ENCODE measurements at regions not wholly inside any gene's neighbourhood (a gene's known extent, or its start where the extent isn't known, plus 50 kb on each side); places are given as distances from the start of the nearest gene placed in this dataset.

GRCh38 chrX:137427816-137428215, 138.1 kb upstream of the ZIC3 start:
- H3K27me3 ChIP-seq (ENCODE audit: control insufficient read depth, insufficient read depth, low read length), result peaks cover 20% of the 10 kb centered on the region
- no peak for DNase-seq (ENCODE audit: low read depth, low spot score)
- H3K27ac ChIP-seq (ENCODE audit: low read depth, low read length), result no peak overlapping the region
- ChIA-PET POLR2A (no interaction called here), CTCF (no interaction called here)
- TF ChIP-seq CTCF (IDR thresholded peaks at IDR 0.05; ENCODE audit: low read depth, low read length), result no peak
- H3K4me3 ChIP-seq (ENCODE audit: low read depth, low read length), result peak overlapping the region; percentile 32; the same call in 1 of the 2 replicates
- H3K9me3 ChIP-seq (ENCODE audit: control insufficient read depth, insufficient read depth, low read length), result no peaks in the 10 kb centered on the region; the same call in 1 of the 2 replicates

- H3K9me3 ChIP-seq (ENCODE audit: control insufficient read depth, insufficient read depth, low read length), result no peaks in the 10 kb centered on the region; the same call in 1 of the 2 replicates
- 0 out of 2 replicates have a peak overlapping the region, but pooled peaks have one; percentile 32 for H3K4me3 ChIP-seq (ENCODE audit: low read depth, low read length)
- H3K27me3 ChIP-seq (ENCODE audit: control insufficient read depth, insufficient read depth, low read length), result peaks cover 20% of the 10 kb centered on the region
- no peak for DNase-seq (ENCODE audit: low read depth, low spot score)
- ChIA-PET CTCF (no interaction called here), POLR2A (no interaction called here)
- TF ChIP-seq CTCF (IDR thresholded peaks at IDR 0.05; ENCODE audit: low read depth, low read length), result no peak
- no peak overlapping the region for H3K27ac ChIP-seq (ENCODE audit: low read depth, low read length)
Measured at GRCh38 chrX:137427426-137427778, 138.5 kb upstream of the ZIC3 start.

GRCh38 chrX:137426695-137427425, 139.1 kb upstream of the ZIC3 start:
- DNase-seq (ENCODE audit: low read depth, low spot score), result no peak
- CTCF ChIA-PET, result no interaction called here
- no peak overlapping the region for H3K27ac ChIP-seq (ENCODE audit: low read depth, low read length)
- H3K9me3 ChIP-seq (ENCODE audit: control insufficient read depth, insufficient read depth, low read length), result no peaks in the 10 kb centered on the region; the same call in 1 of the 2 replicates
- TF ChIP-seq CTCF (IDR thresholded peaks at IDR 0.05; ENCODE audit: low read depth, low read length), result no peak
- POLR2A ChIA-PET, result no interaction called here
- H3K27me3 ChIP-seq (ENCODE audit: control insufficient read depth, insufficient read depth, low read length), result peaks cover 20% of the 10 kb centered on the region
- no peak overlapping the region for H3K4me3 ChIP-seq (ENCODE audit: low read depth, low read length)

- DNase-seq (ENCODE audit: low read depth, low spot score), result no peak
- Histone ChIP-seq H3K4me3 (ENCODE audit: low read depth, low read length) (no peak overlapping the region), H3K9me3 (ENCODE audit: control insufficient read depth, insufficient read depth, low read length) (no peaks in the 10 kb centered on the region; the same call in 1 of the 2 replicates), H3K27ac (ENCODE audit: low read depth, low read length) (no peak overlapping the region), H3K27me3 (ENCODE audit: control insufficient read depth, insufficient read depth, low read length) (peaks cover 20% of the 10 kb centered on the region)
- CTCF ChIA-PET, result no interaction called here
- POLR2A ChIA-PET, result no interaction called here
- no peak for TF ChIP-seq CTCF (IDR thresholded peaks at IDR 0.05; ENCODE audit: low read depth, low read length)
Measured at GRCh38 chrX:137425986-137426385, 139.9 kb upstream of the ZIC3 start.

GRCh38 chrX:137425273-137425902, 140.5 kb upstream of the ZIC3 start:
- H3K4me3 ChIP-seq (ENCODE audit: low read depth, low read length), result no peak overlapping the region
- no peak for TF ChIP-seq CTCF (IDR thresholded peaks at IDR 0.05; ENCODE audit: low read depth, low read length)
- no peaks in the 10 kb centered on the region; the same call in 1 of the 2 replicates for H3K9me3 ChIP-seq (ENCODE audit: control insufficient read depth, insufficient read depth, low read length)
- H3K27me3 ChIP-seq (ENCODE audit: control insufficient read depth, insufficient read depth, low read length), result peaks cover 20% of the 10 kb centered on the region
- CTCF ChIA-PET, result no interaction called here
- DNase-seq (ENCODE audit: low read depth, low spot score), result no peak
- no peak overlapping the region for H3K27ac ChIP-seq (ENCODE audit: low read depth, low read length)
- POLR2A ChIA-PET, result no interaction called here

All from AG04450 (cell line).